Spleen (tissue), 7 donors: ENCODE measurements at regions not wholly inside any gene's neighbourhood (a gene's known extent, or its start where the extent isn't known, plus 50 kb on each side); places are given as distances from the start of the nearest gene placed in this dataset.

Source experiments
- POLR2A ChIP-seq, 3 donors: fragments of 450-650 bp; IDR thresholded peaks; one replicate each; pipeline ENCODE4 v1.5.1; 2017; ENCODE audit warnings: antibody characterized with exemption in 3 of 3, mild to moderate bottlenecking in 1 of 3
- POLR2AphosphoS5 ChIP-seq, 3 donors: sonication (generic); formaldehyde crosslinking; IDR thresholded peaks; one replicate each; pipeline ENCODE4 v1.5.1; 2017; ENCODE audit warnings: antibody characterized with exemption in 3 of 3
- TF ChIP-seq, protein P1 (sequence below), 11 experiments: fragments of 200-600 bp in 7 of 11; fragments of 450-650 bp in 4 of 11; sonication (generic) in 4 of 11; IDR thresholded peaks in 8 of 11; conservative IDR thresholded peaks in 3 of 11; 1 replicate in 7 of 11; 2 replicates in 4 of 11; pipeline versions ENCODE4 v1.4.0 to v1.8.0; 2016 to 2021; ENCODE audit warnings: antibody characterized with exemption in 11 of 11, inconsistent platforms in 4 of 11, mild to moderate bottlenecking in 1 of 11
- donor health status: DM: no; HTN: no; CAD: no; lungs with moderate emphysema.
- donor health status: DM: no; HTN: no; CAD: no.
- donor health status: DM: no; HTN: no; CAD: no.

DNA sequence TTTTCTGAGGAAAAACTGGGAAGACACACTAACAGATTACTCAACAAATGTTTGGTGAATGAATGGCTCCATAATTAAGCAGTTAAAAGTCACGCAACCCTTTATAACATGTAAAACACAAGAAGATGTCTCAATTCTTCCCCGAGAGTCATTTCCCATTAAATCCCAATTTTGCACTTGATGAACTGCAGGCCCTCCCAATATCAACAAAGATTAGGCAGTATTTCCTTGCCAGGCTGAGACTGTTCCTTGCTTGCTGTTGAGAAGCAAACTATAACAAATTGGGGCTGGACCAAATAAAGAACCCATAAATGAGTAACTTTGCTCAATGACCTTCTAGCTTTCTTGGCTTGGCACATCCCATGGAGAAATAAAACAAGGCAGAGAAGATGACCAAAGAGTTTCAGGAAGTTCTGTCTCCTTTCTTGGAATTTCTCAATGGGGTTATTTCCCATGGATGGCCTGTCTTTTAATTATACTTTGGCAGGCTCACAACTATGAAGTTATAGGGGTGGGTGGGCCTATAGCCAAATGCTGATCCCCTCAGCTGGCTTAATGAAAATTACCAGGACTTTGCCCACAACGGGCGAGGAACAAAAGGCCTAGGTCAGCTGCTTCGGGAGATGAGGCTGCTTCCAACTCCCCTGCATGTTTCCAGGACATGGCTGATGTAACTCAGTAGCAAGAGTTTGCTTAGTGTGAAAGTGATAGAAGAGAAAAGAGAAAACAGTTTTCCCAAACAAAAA is 243.1 kb upstream of the RFX3 start:
- TF ChIP-seq, protein P1, sequence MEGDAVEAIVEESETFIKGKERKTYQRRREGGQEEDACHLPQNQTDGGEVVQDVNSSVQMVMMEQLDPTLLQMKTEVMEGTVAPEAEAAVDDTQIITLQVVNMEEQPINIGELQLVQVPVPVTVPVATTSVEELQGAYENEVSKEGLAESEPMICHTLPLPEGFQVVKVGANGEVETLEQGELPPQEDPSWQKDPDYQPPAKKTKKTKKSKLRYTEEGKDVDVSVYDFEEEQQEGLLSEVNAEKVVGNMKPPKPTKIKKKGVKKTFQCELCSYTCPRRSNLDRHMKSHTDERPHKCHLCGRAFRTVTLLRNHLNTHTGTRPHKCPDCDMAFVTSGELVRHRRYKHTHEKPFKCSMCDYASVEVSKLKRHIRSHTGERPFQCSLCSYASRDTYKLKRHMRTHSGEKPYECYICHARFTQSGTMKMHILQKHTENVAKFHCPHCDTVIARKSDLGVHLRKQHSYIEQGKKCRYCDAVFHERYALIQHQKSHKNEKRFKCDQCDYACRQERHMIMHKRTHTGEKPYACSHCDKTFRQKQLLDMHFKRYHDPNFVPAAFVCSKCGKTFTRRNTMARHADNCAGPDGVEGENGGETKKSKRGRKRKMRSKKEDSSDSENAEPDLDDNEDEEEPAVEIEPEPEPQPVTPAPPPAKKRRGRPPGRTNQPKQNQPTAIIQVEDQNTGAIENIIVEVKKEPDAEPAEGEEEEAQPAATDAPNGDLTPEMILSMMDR (IDR thresholded peaks at IDR 0.05 in 8 of 11, conservative IDR thresholded peaks at IDR 0.05 in 3 of 11) = no peak
- TF ChIP-seq POLR2A (IDR thresholded peaks at IDR 0.05) = no peak
- TF ChIP-seq POLR2AphosphoS5 (IDR thresholded peaks at IDR 0.05) = no peak
